ENCODE measurements at regions not wholly inside any gene's neighbourhood (a gene's known extent, or its start where the extent isn't known, plus 50 kb on each side); places are given as distances from the start of the nearest gene placed in this dataset.

GRCh38 chr1:13917607-13918006 lies 217.6 kb downstream of the PRDM2 start:
- TF ChIP-seq CTCF (conservative IDR thresholded peaks at IDR 0.05; ENCODE audit: low read depth, low read length) (no peak), EZH2 (IDR thresholded peaks at IDR 0.05; ENCODE audit: low read length, unreplicated experiment) (no peak), EZH2phosphoT487 (IDR thresholded peaks at IDR 0.05; ENCODE audit: borderline replicate concordance, low read length) (no peak)
